ENCODE measurements at regions not wholly inside any gene's neighbourhood (a gene's known extent, or its start where the extent isn't known, plus 50 kb on each side); places are given as distances from the start of the nearest gene placed in this dataset.

DNA sequence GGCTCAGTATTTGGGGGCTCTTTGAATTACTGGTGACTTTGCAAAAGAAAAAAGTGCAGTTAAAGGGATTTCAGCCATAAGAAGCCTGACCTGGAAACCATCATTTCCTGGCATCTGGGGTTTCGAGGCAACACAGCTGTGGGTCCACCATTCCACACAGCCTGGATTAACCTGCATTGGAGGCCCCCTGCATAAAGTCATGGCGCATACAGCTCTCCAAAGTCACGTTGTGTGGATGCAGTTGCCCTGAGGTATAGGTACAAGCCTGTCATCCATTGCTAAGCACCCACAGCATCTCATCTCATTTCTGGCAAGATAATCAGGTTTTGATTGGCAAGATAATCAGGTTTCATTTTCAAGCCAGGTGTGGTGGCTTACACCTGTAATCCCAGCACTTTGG is 54.5 kb upstream of the TAGAP start:
- no peak for ATAC-seq
- ChIA-PET CTCF (no interaction called here), POLR2A (no interaction called here)
- Histone ChIP-seq H3K9me3 (ENCODE audit: control insufficient read depth, insufficient read depth, low read depth, low read length) (no peaks in the 10 kb centered on the region), H3K4me1 (ENCODE audit: control insufficient read depth, insufficient read depth, low read length) (no peaks in the 10 kb centered on the region), H3K4me3 (ENCODE audit: low read depth in 2 of 2, low read length in 2 of 2) (no peak overlapping the region), H3K27ac (ENCODE audit: low read length) (no peak overlapping the region), H3K27me3 (ENCODE audit: control insufficient read depth, insufficient read depth, low read length) (no peaks in the 10 kb centered on the region), H3K36me3 (ENCODE audit: control insufficient read depth, insufficient read depth, low read length) (no peaks in the 10 kb centered on the region)
- in situ Hi-C loops (cut with HindIII; ENCODE audit: low pct_unique_long_range_greater_than_20kb, low sequenced_read_pairs) (no loop called here), intact Hi-C loops (cut with micrococcal nuclease; ENCODE audit: unreplicated experiment) (no loop called here)
- BruUV-seq (replicated peaks): no TSS peak
- DNase-seq (ENCODE audit: low read depth, low spot score): no peak
- TF ChIP-seq TCF7L2 (IDR thresholded peaks at IDR 0.05; ENCODE audit: low read depth, low read length) (no peak), SIN3A (IDR thresholded peaks at IDR 0.05; ENCODE audit: borderline replicate concordance, insufficient read depth, low read depth, low read length) (no peak), POLR2AphosphoS5 (IDR thresholded peaks at IDR 0.05; ENCODE audit: low read depth, low read length) (no peak)
- TF ChIP-seq, protein P1, sequence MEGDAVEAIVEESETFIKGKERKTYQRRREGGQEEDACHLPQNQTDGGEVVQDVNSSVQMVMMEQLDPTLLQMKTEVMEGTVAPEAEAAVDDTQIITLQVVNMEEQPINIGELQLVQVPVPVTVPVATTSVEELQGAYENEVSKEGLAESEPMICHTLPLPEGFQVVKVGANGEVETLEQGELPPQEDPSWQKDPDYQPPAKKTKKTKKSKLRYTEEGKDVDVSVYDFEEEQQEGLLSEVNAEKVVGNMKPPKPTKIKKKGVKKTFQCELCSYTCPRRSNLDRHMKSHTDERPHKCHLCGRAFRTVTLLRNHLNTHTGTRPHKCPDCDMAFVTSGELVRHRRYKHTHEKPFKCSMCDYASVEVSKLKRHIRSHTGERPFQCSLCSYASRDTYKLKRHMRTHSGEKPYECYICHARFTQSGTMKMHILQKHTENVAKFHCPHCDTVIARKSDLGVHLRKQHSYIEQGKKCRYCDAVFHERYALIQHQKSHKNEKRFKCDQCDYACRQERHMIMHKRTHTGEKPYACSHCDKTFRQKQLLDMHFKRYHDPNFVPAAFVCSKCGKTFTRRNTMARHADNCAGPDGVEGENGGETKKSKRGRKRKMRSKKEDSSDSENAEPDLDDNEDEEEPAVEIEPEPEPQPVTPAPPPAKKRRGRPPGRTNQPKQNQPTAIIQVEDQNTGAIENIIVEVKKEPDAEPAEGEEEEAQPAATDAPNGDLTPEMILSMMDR (IDR thresholded peaks at IDR 0.05): no peak
- TF ChIP-seq, protein P2, sequence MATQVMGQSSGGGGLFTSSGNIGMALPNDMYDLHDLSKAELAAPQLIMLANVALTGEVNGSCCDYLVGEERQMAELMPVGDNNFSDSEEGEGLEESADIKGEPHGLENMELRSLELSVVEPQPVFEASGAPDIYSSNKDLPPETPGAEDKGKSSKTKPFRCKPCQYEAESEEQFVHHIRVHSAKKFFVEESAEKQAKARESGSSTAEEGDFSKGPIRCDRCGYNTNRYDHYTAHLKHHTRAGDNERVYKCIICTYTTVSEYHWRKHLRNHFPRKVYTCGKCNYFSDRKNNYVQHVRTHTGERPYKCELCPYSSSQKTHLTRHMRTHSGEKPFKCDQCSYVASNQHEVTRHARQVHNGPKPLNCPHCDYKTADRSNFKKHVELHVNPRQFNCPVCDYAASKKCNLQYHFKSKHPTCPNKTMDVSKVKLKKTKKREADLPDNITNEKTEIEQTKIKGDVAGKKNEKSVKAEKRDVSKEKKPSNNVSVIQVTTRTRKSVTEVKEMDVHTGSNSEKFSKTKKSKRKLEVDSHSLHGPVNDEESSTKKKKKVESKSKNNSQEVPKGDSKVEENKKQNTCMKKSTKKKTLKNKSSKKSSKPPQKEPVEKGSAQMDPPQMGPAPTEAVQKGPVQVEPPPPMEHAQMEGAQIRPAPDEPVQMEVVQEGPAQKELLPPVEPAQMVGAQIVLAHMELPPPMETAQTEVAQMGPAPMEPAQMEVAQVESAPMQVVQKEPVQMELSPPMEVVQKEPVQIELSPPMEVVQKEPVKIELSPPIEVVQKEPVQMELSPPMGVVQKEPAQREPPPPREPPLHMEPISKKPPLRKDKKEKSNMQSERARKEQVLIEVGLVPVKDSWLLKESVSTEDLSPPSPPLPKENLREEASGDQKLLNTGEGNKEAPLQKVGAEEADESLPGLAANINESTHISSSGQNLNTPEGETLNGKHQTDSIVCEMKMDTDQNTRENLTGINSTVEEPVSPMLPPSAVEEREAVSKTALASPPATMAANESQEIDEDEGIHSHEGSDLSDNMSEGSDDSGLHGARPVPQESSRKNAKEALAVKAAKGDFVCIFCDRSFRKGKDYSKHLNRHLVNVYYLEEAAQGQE (IDR thresholded peaks at IDR 0.05; ENCODE audit: insufficient read depth in 1 of 2, low read depth in 2 of 2, low read length in 1 of 2): no peak

DNA sequence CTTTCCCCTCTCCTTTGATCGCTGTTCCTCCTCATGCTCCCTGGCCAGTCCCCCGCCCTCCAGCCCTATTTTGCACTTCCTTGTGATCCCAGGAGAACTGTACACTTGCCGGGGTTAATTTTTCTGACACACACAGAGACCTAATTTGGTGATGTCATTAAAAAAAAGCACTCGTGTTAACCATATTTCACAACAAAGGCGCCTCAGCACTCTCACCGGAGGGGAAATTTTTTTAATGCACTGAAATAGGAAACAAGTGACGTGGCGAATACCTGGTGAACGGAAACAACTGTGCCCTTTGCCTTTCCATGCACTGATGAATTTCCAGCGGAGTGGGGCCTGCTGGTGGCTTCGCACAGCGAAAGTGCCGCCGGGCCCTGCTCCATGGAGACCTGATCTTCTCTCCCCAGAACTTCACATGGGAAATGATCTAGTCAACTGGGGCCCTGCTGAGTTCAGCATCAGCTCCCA is 53.9 kb upstream of the TAGAP start:
- intact Hi-C loops (cut with micrococcal nuclease; ENCODE audit: unreplicated experiment) (no loop called here), in situ Hi-C loops (cut with HindIII; ENCODE audit: low pct_unique_long_range_greater_than_20kb, low sequenced_read_pairs) (no loop called here)
- BruUV-seq (replicated peaks): no TSS peak
- H3K36me3 ChIP-seq (ENCODE audit: control insufficient read depth, insufficient read depth, low read length): no peaks in the 10 kb centered on the region
- POLR2A ChIA-PET: no interaction called here
- TF ChIP-seq SIN3A (IDR thresholded peaks at IDR 0.05; ENCODE audit: borderline replicate concordance, insufficient read depth, low read depth, low read length) (no peak), TCF7L2 (IDR thresholded peaks at IDR 0.05; ENCODE audit: low read depth, low read length) (no peak), POLR2AphosphoS5 (IDR thresholded peaks at IDR 0.05; ENCODE audit: low read depth, low read length) (no peak)
- TF ChIP-seq, protein P1 (IDR thresholded peaks at IDR 0.05): no peak
- TF ChIP-seq, protein P2 (IDR thresholded peaks at IDR 0.05; ENCODE audit: insufficient read depth in 1 of 2, low read depth in 2 of 2, low read length in 1 of 2): no peak
- H3K27ac ChIP-seq (ENCODE audit: low read length): no peak overlapping the region
- DNase-seq (ENCODE audit: low read depth, low spot score) (no peak), ATAC-seq (no peak)
- no peaks in the 10 kb centered on the region for H3K9me3 ChIP-seq (ENCODE audit: control insufficient read depth, insufficient read depth, low read depth, low read length)
- no peaks in the 10 kb centered on the region for H3K4me1 ChIP-seq (ENCODE audit: control insufficient read depth, insufficient read depth, low read length)
- H3K27me3 ChIP-seq (ENCODE audit: control insufficient read depth, insufficient read depth, low read length): no peaks in the 10 kb centered on the region
- H3K4me3 ChIP-seq (ENCODE audit: low read depth in 2 of 2, low read length in 2 of 2): no peak overlapping the region
- CTCF ChIA-PET: no interaction called here
